ENCODE measurements at regions not wholly inside any gene's neighbourhood (a gene's known extent, or its start where the extent isn't known, plus 50 kb on each side); places are given as distances from the start of the nearest gene placed in this dataset.

DNA sequence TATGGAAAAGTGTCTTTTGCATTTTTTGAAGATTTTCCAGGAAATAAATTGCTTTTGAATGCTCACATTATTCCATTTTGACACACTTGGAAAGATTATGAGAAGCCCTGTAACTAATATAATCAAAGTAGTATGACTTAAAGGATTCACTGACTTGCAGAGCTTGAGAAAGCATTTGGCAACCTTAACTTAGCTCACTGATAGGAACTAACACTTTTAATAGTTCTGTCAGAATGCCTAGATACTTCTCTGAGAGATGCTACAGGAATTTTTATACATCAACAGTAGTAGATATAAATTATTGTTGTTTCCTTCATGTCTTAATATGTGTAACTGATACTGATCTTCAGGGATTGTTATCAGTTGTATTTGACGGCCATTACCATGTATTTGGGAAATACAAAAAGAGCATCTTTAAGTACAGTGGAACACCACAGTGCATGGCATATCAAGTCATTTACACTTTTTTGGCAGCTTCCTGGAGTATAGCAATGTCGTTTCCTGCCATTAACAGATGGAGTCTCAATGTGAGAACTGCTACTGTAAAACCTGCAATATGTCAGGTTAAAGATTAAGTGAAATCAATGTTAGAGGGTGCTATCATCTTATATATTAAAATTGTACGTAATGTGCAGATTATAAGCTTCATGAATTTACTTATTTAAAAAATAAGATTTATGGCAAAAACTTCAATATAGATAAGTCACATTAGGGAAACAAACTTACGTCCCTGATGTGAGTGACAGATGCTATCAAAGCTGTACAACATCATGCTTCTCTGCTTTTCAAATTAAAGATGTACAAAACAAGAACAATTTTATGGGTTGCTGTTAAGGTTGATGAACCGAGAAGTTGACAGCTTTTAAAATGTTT is 1159.8 kb upstream of the MIR17HG start:
- H2BK5ac ChIP-seq (ENCODE audit: low read depth, low read length, poor library complexity, severe bottlenecking) = no peak overlapping the region
- no peak overlapping the region for H2BK15ac ChIP-seq (ENCODE audit: low read depth, low read length)
- no peaks in the 10 kb centered on the region for H4K20me1 ChIP-seq (ENCODE audit: insufficient read depth, low read length)
- H4K91ac ChIP-seq (ENCODE audit: insufficient read depth, low read depth, low read length) = no peak overlapping the region
- DNase-seq = no peak
- H3K27me3 ChIP-seq (ENCODE audit: control insufficient read depth, insufficient read depth, low read length) = no peaks in the 10 kb centered on the region
- in situ Hi-C loops (cut with MboI; ENCODE audit: low sequenced_read_pairs) = no loop called here
- no peak for ATAC-seq (ENCODE audit: low read depth)
- POLR2A ChIA-PET (ENCODE audit: unreplicated experiment) = no interaction called here
- no peak for TF ChIP-seq CEBPB (IDR thresholded peaks at IDR 0.05; ENCODE audit: low read depth, low read length)
- no peak for TF ChIP-seq RFX5 (IDR thresholded peaks at IDR 0.05; ENCODE audit: low read depth, low read length)
- TF ChIP-seq, protein P1, sequence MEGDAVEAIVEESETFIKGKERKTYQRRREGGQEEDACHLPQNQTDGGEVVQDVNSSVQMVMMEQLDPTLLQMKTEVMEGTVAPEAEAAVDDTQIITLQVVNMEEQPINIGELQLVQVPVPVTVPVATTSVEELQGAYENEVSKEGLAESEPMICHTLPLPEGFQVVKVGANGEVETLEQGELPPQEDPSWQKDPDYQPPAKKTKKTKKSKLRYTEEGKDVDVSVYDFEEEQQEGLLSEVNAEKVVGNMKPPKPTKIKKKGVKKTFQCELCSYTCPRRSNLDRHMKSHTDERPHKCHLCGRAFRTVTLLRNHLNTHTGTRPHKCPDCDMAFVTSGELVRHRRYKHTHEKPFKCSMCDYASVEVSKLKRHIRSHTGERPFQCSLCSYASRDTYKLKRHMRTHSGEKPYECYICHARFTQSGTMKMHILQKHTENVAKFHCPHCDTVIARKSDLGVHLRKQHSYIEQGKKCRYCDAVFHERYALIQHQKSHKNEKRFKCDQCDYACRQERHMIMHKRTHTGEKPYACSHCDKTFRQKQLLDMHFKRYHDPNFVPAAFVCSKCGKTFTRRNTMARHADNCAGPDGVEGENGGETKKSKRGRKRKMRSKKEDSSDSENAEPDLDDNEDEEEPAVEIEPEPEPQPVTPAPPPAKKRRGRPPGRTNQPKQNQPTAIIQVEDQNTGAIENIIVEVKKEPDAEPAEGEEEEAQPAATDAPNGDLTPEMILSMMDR (conservative IDR thresholded peaks at IDR 0.05; ENCODE audit: low read depth, low read length) = no peak
- no peak for TF ChIP-seq FOS (IDR thresholded peaks at IDR 0.05; ENCODE audit: low read depth, low read length)
- TF ChIP-seq NFE2L2 (IDR thresholded peaks at IDR 0.05; ENCODE audit: low read depth, low read length) = no peak
- TF ChIP-seq RAD21 (IDR thresholded peaks at IDR 0.05; ENCODE audit: low read length) = no peak
- no peak for TF ChIP-seq POLR2A (IDR thresholded peaks at IDR 0.05; ENCODE audit: low read depth, low read length)
- no peak for TF ChIP-seq MAFK (IDR thresholded peaks at IDR 0.05; ENCODE audit: low read depth, low read length)
- TF ChIP-seq CHD1 (IDR thresholded peaks at IDR 0.05; ENCODE audit: low read depth, low read length) = no peak
- TF ChIP-seq, protein P2, sequence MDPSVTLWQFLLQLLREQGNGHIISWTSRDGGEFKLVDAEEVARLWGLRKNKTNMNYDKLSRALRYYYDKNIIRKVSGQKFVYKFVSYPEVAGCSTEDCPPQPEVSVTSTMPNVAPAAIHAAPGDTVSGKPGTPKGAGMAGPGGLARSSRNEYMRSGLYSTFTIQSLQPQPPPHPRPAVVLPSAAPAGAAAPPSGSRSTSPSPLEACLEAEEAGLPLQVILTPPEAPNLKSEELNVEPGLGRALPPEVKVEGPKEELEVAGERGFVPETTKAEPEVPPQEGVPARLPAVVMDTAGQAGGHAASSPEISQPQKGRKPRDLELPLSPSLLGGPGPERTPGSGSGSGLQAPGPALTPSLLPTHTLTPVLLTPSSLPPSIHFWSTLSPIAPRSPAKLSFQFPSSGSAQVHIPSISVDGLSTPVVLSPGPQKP (IDR thresholded peaks at IDR 0.05; ENCODE audit: borderline replicate concordance, low read depth, low read length) = no peak
- H3K23ac ChIP-seq (ENCODE audit: low read depth, low read length) = no peak overlapping the region
- no CpG with 5 or more reads among the region's 5 CpGs for WGBS, 2 experiments (ENCODE audit: extremely low coverage in 2 of 2, insufficient read length in 1 of 2)
- H3K56ac ChIP-seq (ENCODE audit: extremely low read depth, insufficient read depth, low read length) = no peak overlapping the region
- no peak overlapping the region for H3K4ac ChIP-seq (ENCODE audit: low read depth, low read length)
- no peak overlapping the region for H2BK120ac ChIP-seq (ENCODE audit: low read depth, low read length)
- no peaks in the 10 kb centered on the region for H3K36me3 ChIP-seq (ENCODE audit: control insufficient read depth, insufficient read depth, low read length)
- H3K27ac ChIP-seq (ENCODE audit: insufficient read depth, low read length) = no peak overlapping the region
- no peaks in the 10 kb centered on the region for H3K79me1 ChIP-seq (ENCODE audit: low read depth in 1 of 2, low read length in 2 of 2)
- no peaks in the 10 kb centered on the region for H3K4me1 ChIP-seq (ENCODE audit: control insufficient read depth, insufficient read depth, low read length)
- no peak overlapping the region for H3K4me2 ChIP-seq (ENCODE audit: low read depth, low read length)
- H4K5ac ChIP-seq (ENCODE audit: low read depth, low read length) = no peak overlapping the region
- CTCF ChIA-PET = interaction anchor here (1.0 kb wide), 1 partner anchor 10 kb away, joined by 4 read pairs; no protein-coding TSS in a partner anchor
- no TSS peak for BruUV-seq (replicated peaks)
- H3K9me3 ChIP-seq (ENCODE audit: control insufficient read depth, insufficient read depth, low read length) = no peaks in the 10 kb centered on the region; the same call in 1 of the 2 replicates
- H3K9me1 ChIP-seq (ENCODE audit: insufficient read depth, low read length) = no peaks in the 10 kb centered on the region
- no peak overlapping the region for H3K4me3 ChIP-seq (ENCODE audit: insufficient read depth, low read depth, low read length)
- dilution Hi-C loops (cut with HindIII; ENCODE audit: low sequenced_read_pairs, unreplicated experiment) = no loop called here
- no peak overlapping the region for H2BK20ac ChIP-seq (ENCODE audit: low read depth, low read length)
- no peak overlapping the region for H3K9ac ChIP-seq (ENCODE audit: low read depth, low read length)
- no peak overlapping the region for H3K18ac ChIP-seq (ENCODE audit: low read depth, low read length)
- H4K8ac ChIP-seq (ENCODE audit: low read depth in 2 of 2, low read length in 2 of 2) = no peak overlapping the region
- no peak overlapping the region for H3K14ac ChIP-seq (replicated peaks; ENCODE audit: low read depth, low read length)
- no peak overlapping the region for H2AK9ac ChIP-seq (replicated peaks; ENCODE audit: low read depth, low read length, poor library complexity)
- no peak overlapping the region for H2AFZ ChIP-seq (replicated peaks; ENCODE audit: low read length, poor library complexity)
- intact Hi-C loops (cut with micrococcal nuclease) = no loop called here
- H2AK5ac ChIP-seq (ENCODE audit: low read depth, low read length) = no peak overlapping the region

All from IMR-90 (cell line).